K562 (cell line): ENCODE measurements at regions not wholly inside any gene's neighbourhood (a gene's known extent, or its start where the extent isn't known, plus 50 kb on each side); places are given as distances from the start of the nearest gene placed in this dataset.
"Not testable (repeated sequence)": the region's sequence is repeated elsewhere in the genome, so short reads cannot be mapped to it uniquely, and the experiment has no call there.

Source experiments
- ATAC-seq: fragments of 200-7000 bp; cut with Tn5 transposase; 3 replicates; pipeline ENCODE4 v1.9.1; 2020; ENCODE audit warnings: moderate library complexity
- BruUV-seq: library from RNA; stranded (reverse); fragments of 400-500 nt; replicated peaks from 2 replicates; lab custom pipeline; 2021; lab: Mats Ljungman, UMichigan
- CTCF ChIA-PET: fragments of 300-600 bp; formaldehyde crosslinking; extraction: SDS; loops from one replicate; lab custom pipeline; 2021; ENCODE audit warnings: low intra/inter-chr PET ratio; lab: Yijun Ruan, JAX
- POLR2A ChIA-PET: fragments of 300-600, 350-650 bp; sonication (Branson Sonifier 250); formaldehyde crosslinking; extraction: SDS; loops from one replicate; lab custom pipeline; 2021; ENCODE audit warnings: antibody characterized with exemption, inconsistent platforms; lab: Yijun Ruan, JAX
- DNase-seq, 4 experiments: peaks; one replicate each; pipeline versions ENCODE4 v3.0.0 to v3.0.0-alpha.2; 2011 to 2018; ENCODE audit warnings: low spot score in 3 of 4, mixed read lengths in 3 of 4; ENCODE audit errors: extremely low read depth in 1 of 4
- FAIRE-seq: peaks from 2 replicates; lab custom pipeline; 2011; peaks lifted over from hg19 to GRCh38; lab: Jason Lieb, UNC
- H2AFZ ChIP-seq: 2 replicates; pipeline ENCODE4 v1.6.0; 2011; ENCODE audit warnings: low read depth, low read length, control low read depth, inconsistent platforms
- H3K27ac ChIP-seq: fragments of 200-600 bp; 3 replicates; pipeline ENCODE4 v1.8.0; 2011; ENCODE audit warnings: low read depth, mild to moderate bottlenecking, control low read depth, inconsistent platforms, low read length, moderate library complexity, mixed read lengths; ENCODE audit errors: extremely low read depth
- H3K27me3 ChIP-seq, 2 experiments: fragments of 300-600 bp in 1 of 2; 2 replicates in 1 of 2; 3 replicates in 1 of 2; pipeline versions ENCODE4 v1.6.0 to v1.8.0; 2011; ENCODE audit warnings: inconsistent platforms in 2 of 2, low read length in 2 of 2, mild to moderate bottlenecking in 1 of 2, mixed read lengths in 1 of 2, moderate library complexity in 1 of 2; ENCODE audit not compliant: control insufficient read depth in 2 of 2, insufficient read depth in 2 of 2
- H3K36me3 ChIP-seq: fragments of 300-600 bp; 3 replicates; pipeline ENCODE4 v1.8.0; 2011; ENCODE audit warnings: mild to moderate bottlenecking, low read length, inconsistent platforms; ENCODE audit not compliant: control insufficient read depth, insufficient read depth
- H3K4me1 ChIP-seq, 2 experiments: fragments of 200-600 bp in 1 of 2; replicated peaks in 1 of 2; 2 replicates in 1 of 2; 3 replicates in 1 of 2; pipeline versions ENCODE4 v1.5.1 to v1.8.0; 2011; ENCODE audit warnings: inconsistent platforms in 2 of 2, low read length in 2 of 2, mild to moderate bottlenecking in 1 of 2, mixed read lengths in 1 of 2, moderate library complexity in 1 of 2; ENCODE audit not compliant: control insufficient read depth in 2 of 2, insufficient read depth in 2 of 2
- H3K4me2 ChIP-seq: 2 replicates; pipeline ENCODE4 v1.6.1; 2011; ENCODE audit warnings: low read length, control low read depth, inconsistent platforms, mixed read lengths; ENCODE audit not compliant: insufficient read depth
- H3K4me3 ChIP-seq: fragments of 200-600 bp; sonication (generic), shearing (Covaris generic); 2 replicates; pipeline ENCODE4 v1.5.1; 2016; ENCODE audit warnings: control low read depth, inconsistent platforms
- H3K79me2 ChIP-seq: fragments of 200-600 bp; 3 replicates; pipeline ENCODE4 v1.8.0; 2011; ENCODE audit warnings: low read length, inconsistent platforms; ENCODE audit not compliant: control insufficient read depth, insufficient read depth
- H3K9ac ChIP-seq, 2 experiments: 2 replicates each; pipeline versions ENCODE4 v1.6.0 to v1.6.1; 2011; ENCODE audit warnings: low read depth in 2 of 2, low read length in 2 of 2, control low read depth in 1 of 2, inconsistent platforms in 1 of 2, mild to moderate bottlenecking in 1 of 2, mixed read lengths in 1 of 2; ENCODE audit not compliant: insufficient read depth in 1 of 2
- H3K9me1 ChIP-seq: one replicate; pipeline ENCODE4 v1.6.0; 2011; ENCODE audit warnings: inconsistent platforms, mild to moderate bottlenecking, low read length, moderate library complexity; ENCODE audit not compliant: control insufficient read depth, insufficient read depth
- H3K9me3 ChIP-seq: replicated peaks from 2 replicates; pipeline ENCODE4 v1.5.1; 2011; ENCODE audit warnings: low read depth, low read length, inconsistent platforms; ENCODE audit not compliant: control insufficient read depth, insufficient read depth
- H4K20me1 ChIP-seq: replicated peaks from 2 replicates; pipeline ENCODE4 v1.6.1; 2011; ENCODE audit warnings: low read length, inconsistent platforms, mixed read lengths; ENCODE audit not compliant: control insufficient read depth, insufficient read depth
- MEIS2 ChIP-seq: fragments of 450-650 bp; IDR thresholded peaks from 2 replicates; pipeline ENCODE4 v1.6.1; 2014; ENCODE audit warnings: mild to moderate bottlenecking; ENCODE audit not compliant: partially characterized antibody
- PBX2 ChIP-seq, 2 experiments: IDR thresholded peaks in 1 of 2; conservative IDR thresholded peaks in 1 of 2; 2 replicates each; pipeline ENCODE4 v1.6.1; 2016; ENCODE audit warnings: low read depth in 2 of 2, mild to moderate bottlenecking in 1 of 2, missing compliant biosample characterization in 1 of 2, missing genetic modification characterization in 1 of 2, moderate library complexity in 1 of 2
- WGBS: fragments of 100-300 bp; shearing (Covaris generic); methylation state at CpG from one replicate; pipeline ENCODE4 v1.1.6; 2016; ENCODE audit warnings: low coverage, mixed read lengths; ENCODE audit not compliant: insufficient coverage; ENCODE audit errors: missing lambda C conversion rate; 5-methylcytosine and 5-hydroxymethylcytosine counted together
- in situ Hi-C: fragments of 300-500 bp; cut with MboI; formaldehyde crosslinking; loops from 4 replicates; pipeline ENCODE4 v1.15.0; 2018; ENCODE audit warnings: inconsistent platforms, mixed read lengths
- intact Hi-C: fragments of 100-400 bp; cut with micrococcal nuclease; formaldehyde crosslinking; loops from 2 replicates; pipeline ENCODE4 v1.14.2; 2022
- TF ChIP-seq, protein P1 (sequence below): fragments of 450-650 bp; IDR thresholded peaks from 2 replicates; pipeline ENCODE4 v1.6.1; 2016

DNA sequence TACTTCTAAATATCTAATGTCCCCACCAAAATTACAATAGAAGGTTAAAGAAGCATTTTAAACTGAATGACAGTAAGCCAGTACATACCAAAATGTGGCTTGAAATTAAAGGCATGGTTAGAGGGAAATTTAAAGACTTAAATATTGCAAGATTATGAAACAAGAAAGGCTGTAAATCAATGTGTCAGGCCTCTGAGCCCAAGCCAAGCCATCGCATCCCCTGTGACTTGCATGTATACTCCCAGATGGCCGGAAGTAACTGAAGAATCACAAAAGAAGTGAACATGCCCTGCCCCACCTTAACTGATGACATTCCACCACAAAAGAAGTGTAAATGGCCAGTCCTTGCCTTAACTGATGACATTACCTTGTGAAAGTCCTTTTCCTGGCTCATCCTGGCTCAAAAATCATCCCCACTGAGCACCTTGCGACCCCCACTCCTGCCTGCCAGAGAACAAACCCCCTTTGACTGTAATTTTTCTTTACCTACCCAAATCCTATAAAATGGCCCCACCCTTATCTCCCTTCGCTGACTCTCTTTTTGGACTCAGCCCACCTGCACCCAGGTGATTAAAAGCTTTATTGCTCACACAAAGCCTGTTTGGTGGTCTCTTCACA is 132.4 kb upstream of the ADCY2 start:
- in situ Hi-C loops; H3K9me1 ChIP-seq; FAIRE-seq; H3K9me3 ChIP-seq; H3K79me2 ChIP-seq; H3K27ac ChIP-seq; H3K9ac ChIP-seq; H3K4me3 ChIP-seq; DNase-seq; H4K20me1 ChIP-seq; H3K27me3 ChIP-seq; ATAC-seq; H3K4me2 ChIP-seq; BruUV-seq; H3K4me1 ChIP-seq; H3K36me3 ChIP-seq; H2AFZ ChIP-seq; CTCF ChIA-PET; POLR2A ChIA-PET; TF ChIP-seq PBX2 (CRISPR knock-in tag; IDR thresholded peaks at IDR 0.05; ENCODE audit: low read depth): not testable (repeated sequence)
- WGBS = 0% methylated on average over 2 of the region's 4 CpGs
- TF ChIP-seq PBX2 (tag; conservative IDR thresholded peaks at IDR 0.05; ENCODE audit: low read depth) (peak; percentile 75), MEIS2 (peak; percentile 74)
- TF ChIP-seq, protein P1, sequence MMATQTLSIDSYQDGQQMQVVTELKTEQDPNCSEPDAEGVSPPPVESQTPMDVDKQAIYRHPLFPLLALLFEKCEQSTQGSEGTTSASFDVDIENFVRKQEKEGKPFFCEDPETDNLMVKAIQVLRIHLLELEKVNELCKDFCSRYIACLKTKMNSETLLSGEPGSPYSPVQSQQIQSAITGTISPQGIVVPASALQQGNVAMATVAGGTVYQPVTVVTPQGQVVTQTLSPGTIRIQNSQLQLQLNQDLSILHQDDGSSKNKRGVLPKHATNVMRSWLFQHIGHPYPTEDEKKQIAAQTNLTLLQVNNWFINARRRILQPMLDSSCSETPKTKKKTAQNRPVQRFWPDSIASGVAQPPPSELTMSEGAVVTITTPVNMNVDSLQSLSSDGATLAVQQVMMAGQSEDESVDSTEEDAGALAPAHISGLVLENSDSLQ = peak; percentile 65
- intact Hi-C loops = loop anchor here (5.0 kb wide), 1 partner anchor 484 kb away; no protein-coding TSS in a partner anchor

DNA sequence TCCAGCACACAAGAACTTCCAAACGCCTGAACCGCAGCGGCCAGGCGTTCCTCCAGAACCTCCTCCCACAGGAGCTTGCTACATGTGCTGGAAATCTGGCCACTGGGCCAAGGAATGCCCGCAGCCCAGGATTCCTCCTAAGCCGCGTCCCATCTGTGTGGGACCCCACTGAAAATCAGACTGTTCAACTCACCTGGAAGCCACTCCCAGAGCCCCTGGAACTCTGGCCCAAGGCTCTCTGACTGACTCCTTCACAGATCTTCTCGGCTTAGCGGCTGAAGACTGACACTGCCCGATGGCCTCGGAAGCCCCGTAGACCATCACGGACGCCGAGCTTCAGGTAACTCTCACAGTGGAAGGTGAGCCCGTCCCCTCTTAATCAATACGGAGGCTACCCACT is 130.2 kb upstream of the ADCY2 start:
- in situ Hi-C loops, H3K36me3 ChIP-seq, H3K9me3 ChIP-seq, H3K4me3 ChIP-seq, H3K79me2 ChIP-seq, H3K27me3 ChIP-seq, BruUV-seq, DNase-seq, H4K20me1 ChIP-seq, H3K27ac ChIP-seq, CTCF ChIA-PET, H3K9ac ChIP-seq, H3K4me1 ChIP-seq, POLR2A ChIA-PET, H3K9me1 ChIP-seq, H2AFZ ChIP-seq, FAIRE-seq, ATAC-seq, H3K4me2 ChIP-seq, intact Hi-C loops: not testable (repeated sequence)
- WGBS = 2% methylated on average over 10 of the region's 17 CpGs

GRCh38 chr5:7268722-7269121 is 127.2 kb upstream of the ADCY2 start:
- H3K27me3 ChIP-seq, H3K4me3 ChIP-seq, H3K9ac ChIP-seq, POLR2A ChIA-PET, H3K9me3 ChIP-seq, H4K20me1 ChIP-seq, H3K4me2 ChIP-seq, H3K79me2 ChIP-seq, H3K4me1 ChIP-seq, H3K36me3 ChIP-seq, H3K27ac ChIP-seq, in situ Hi-C loops, DNase-seq, FAIRE-seq, intact Hi-C loops, H3K9me1 ChIP-seq, BruUV-seq, CTCF ChIA-PET, ATAC-seq, H2AFZ ChIP-seq: not testable (repeated sequence)
- whole genome bisulfite sequencing = 5% methylated on average over 2 of the region's 9 CpGs
